ENCODE measurements at regions not wholly inside any gene's neighbourhood (a gene's known extent, or its start where the extent isn't known, plus 50 kb on each side); places are given as distances from the start of the nearest gene placed in this dataset.

GRCh38 chr1:222224156-222224555 lies 323.7 kb downstream of the HHIPL2 start:
- DNase-seq (ENCODE audit: low read depth): no peak
- H3K4me3 ChIP-seq (ENCODE audit: control insufficient read depth, low read depth, low read length): no peak overlapping the region
- TF ChIP-seq CTCF (IDR thresholded peaks at IDR 0.05; ENCODE audit: control insufficient read depth, insufficient read depth, low read depth, low read length, missing control alignments): no peak

GRCh38 chr1:222223010-222223409 lies 324.9 kb downstream of the HHIPL2 start:
- DNase-seq (ENCODE audit: low read depth): no peak
- no peak overlapping the region for H3K4me3 ChIP-seq (ENCODE audit: control insufficient read depth, low read depth, low read length)
- no peak for TF ChIP-seq CTCF (IDR thresholded peaks at IDR 0.05; ENCODE audit: control insufficient read depth, insufficient read depth, low read depth, low read length, missing control alignments)

- no peak for DNase-seq (ENCODE audit: low read depth)
- no peak for TF ChIP-seq CTCF (IDR thresholded peaks at IDR 0.05; ENCODE audit: control insufficient read depth, insufficient read depth, low read depth, low read length, missing control alignments)
- no peak overlapping the region for H3K4me3 ChIP-seq (ENCODE audit: control insufficient read depth, low read depth, low read length)
Observed at GRCh38 chr1:222216255-222216754, 331.6 kb downstream of the HHIPL2 start.

GRCh38 chr1:222210776-222211175 lies 337.1 kb downstream of the HHIPL2 start:
- no peak for TF ChIP-seq CTCF (IDR thresholded peaks at IDR 0.05; ENCODE audit: control insufficient read depth, insufficient read depth, low read depth, low read length, missing control alignments)
- no peak overlapping the region for H3K4me3 ChIP-seq (ENCODE audit: control insufficient read depth, low read depth, low read length)
- no peak for DNase-seq (ENCODE audit: low read depth)

GRCh38 chr1:222204475-222204874 lies 343.4 kb downstream of the HHIPL2 start:
- H3K4me3 ChIP-seq (ENCODE audit: control insufficient read depth, low read depth, low read length): no peak overlapping the region
- TF ChIP-seq CTCF (IDR thresholded peaks at IDR 0.05; ENCODE audit: control insufficient read depth, insufficient read depth, low read depth, low read length, missing control alignments): no peak
- no peak for DNase-seq (ENCODE audit: low read depth)

GRCh38 chr1:222202831-222203230 lies 345.1 kb downstream of the HHIPL2 start:
- no peak overlapping the region for H3K4me3 ChIP-seq (ENCODE audit: control insufficient read depth, low read depth, low read length)
- TF ChIP-seq CTCF (IDR thresholded peaks at IDR 0.05; ENCODE audit: control insufficient read depth, insufficient read depth, low read depth, low read length, missing control alignments): no peak
- DNase-seq (ENCODE audit: low read depth): no peak

GRCh38 chr1:222196736-222197135 lies 351.2 kb downstream of the HHIPL2 start:
- H3K4me3 ChIP-seq (ENCODE audit: control insufficient read depth, low read depth, low read length): no peak overlapping the region
- no peak for TF ChIP-seq CTCF (IDR thresholded peaks at IDR 0.05; ENCODE audit: control insufficient read depth, insufficient read depth, low read depth, low read length, missing control alignments)
- DNase-seq (ENCODE audit: low read depth): no peak

All from AG09309 (cell line).